NCI-H2171 treated with DMSO at 0.1 percent for 48 hours (cell line): ENCODE measurements at regions not wholly inside any gene's neighbourhood (a gene's known extent, or its start where the extent isn't known, plus 50 kb on each side); places are given as distances from the start of the nearest gene placed in this dataset.

ENCODE experiments used
- DNase-seq: peaks from one replicate; lab custom pipeline; 2025; lab: John Stamatoyannopoulos, UW

- DNase-seq = no peak
These were observed 185.9 kb downstream of the C16orf95 start for GRCh38 chr16:87131061-87131995.

- no peak for DNase-seq
These were observed 185.2 kb downstream of the C16orf95 start for GRCh38 chr16:87131996-87132345.

- DNase-seq = no peak
These were observed 184.7 kb downstream of the C16orf95 start for GRCh38 chr16:87132361-87133014.

GRCh38 chr16:87133112-87133850 lies 183.9 kb downstream of the C16orf95 start:
- DNase-seq = no peak

DNA sequence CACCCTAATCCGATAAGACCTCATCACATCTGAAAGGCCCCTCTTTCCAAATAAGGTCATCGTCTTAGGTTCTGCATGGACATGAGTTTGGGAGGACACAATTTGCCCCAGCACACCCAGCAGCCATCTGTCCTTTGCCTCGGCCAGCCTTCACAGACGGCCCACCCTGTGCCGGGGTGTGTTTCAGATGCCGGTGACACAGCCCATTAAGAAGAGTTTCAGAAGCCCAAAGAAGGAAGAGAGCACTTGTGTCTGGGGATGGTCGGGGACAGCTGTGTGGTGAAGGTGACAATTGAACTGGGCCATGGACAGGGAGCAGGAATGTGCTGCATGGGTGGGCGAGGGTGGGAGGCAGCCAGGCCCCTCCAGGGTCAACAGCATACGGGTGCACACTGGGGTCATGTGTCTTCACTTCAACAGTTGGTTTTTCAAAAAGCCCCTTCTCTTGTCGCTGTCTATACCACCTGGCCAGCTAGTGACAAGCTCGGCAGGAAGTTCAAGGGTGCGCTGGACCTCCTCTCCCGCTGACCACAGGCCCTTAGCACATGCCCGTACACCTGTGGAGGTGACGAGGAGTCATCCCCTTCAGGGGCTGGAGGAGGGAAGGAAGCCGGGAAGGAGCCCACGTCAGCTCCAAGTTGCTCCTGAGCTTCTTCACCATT lies 183.1 kb downstream of the C16orf95 start:
- no peak for DNase-seq

- no peak for DNase-seq
These were observed 182.6 kb downstream of the C16orf95 start for GRCh38 chr16:87134628-87134995.

DNA sequence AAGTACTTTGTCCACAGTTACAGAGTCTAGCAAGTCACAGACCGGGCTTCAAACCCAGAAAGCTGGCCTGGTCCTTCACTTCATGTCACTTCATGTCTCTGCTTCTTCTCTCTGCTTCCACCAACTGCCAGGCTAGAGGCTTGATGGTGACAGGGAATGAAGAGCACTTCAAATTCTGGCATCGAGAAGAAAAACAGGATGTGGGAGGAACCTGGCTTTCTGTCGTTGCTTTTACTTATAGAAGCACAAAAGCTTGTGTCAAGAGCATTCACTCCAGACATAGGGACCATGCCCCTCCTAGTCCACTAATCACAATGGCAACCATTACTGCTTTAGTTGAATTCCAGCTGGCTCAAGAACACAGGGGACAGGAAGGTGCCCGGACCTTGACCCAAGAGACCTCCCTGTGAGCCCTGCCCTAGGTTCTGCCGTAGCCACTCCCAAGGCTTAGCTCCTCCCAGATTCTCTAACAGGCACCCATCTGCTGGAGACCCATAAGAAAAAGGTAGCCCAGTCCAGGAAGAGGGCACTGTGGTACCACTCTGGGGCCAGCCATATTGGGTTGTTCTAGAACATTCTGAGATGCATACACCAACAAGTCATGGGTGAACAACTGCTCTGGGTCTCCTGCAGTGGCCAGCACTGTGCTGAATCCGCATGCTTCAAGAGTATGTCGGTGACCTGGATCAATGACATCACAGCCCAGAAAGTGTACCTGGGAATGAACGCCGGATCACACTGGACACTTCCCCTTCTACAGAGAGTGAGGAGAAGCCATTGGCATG lies 181.8 kb downstream of the C16orf95 start:
- DNase-seq = no peak

DNA sequence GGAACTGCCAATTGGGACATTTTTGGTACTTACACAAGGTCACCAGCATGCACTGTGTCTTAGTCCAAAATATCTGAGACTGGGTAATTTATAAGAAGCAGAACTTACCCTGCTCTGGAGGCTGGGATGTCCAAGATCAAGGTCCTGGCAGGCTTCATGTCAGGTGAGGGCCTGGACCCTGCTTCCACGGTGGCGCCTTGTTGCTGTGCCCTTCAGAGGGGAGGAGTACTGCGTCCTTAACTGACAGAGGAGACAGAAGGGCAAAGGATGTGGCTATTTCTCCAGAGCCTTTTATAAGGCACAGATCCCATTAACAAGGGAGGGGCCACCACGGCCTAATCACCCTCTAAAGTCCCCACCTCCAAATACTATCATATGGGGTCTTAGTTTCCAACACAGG lies 178.9 kb downstream of the C16orf95 start:
- DNase-seq = no peak

- DNase-seq = no peak
These were observed 178.4 kb downstream of the C16orf95 start for GRCh38 chr16:87138738-87139267.

DNA sequence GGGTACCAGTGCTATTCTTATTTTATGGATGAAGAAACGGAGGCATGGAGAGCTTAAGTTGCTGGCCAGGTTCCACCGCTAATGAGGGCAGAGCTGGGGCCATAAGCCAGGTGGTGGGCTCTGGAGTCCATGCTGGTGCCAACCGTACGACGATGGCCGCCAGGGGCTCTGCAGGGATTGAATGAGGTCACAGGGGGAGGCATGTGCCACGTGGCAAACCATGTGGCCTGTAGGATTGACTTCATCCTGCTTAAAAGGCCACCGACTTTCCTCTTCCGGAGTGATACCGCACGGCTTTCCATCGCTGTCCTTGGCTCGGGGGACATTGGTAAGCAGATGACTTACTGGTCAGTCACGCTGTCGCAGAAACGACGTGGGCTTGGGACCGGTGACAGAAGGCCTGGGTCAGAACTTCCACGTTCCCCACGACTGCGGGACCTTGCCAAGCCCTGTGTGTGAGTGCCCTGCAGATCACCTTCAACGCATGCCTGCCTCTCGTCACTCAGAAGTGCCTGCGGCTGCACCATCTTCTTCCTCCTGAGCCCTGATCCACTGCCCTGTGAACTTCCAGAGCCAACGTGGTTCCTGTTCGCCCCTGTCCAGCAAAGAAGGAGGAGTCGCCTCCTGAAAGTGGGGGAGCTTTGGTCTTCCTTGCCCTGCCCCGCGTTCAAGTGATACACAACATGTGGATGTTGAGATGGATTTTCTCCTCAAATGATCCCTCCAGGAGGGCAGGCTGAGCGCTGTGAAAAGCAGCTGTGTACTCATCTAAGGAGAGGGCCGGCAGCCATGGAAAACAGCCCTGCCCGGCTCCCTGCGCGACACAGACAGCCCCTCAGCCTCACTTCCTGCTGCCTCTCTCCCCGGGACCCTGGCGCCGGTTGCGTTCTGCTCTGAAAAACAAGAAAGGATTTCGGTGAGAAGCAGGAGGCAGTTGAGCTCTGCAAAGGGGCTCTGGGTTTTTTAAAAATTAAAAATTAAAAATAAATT lies 176.7 kb downstream of the C16orf95 start:
- DNase-seq = no peak

DNA sequence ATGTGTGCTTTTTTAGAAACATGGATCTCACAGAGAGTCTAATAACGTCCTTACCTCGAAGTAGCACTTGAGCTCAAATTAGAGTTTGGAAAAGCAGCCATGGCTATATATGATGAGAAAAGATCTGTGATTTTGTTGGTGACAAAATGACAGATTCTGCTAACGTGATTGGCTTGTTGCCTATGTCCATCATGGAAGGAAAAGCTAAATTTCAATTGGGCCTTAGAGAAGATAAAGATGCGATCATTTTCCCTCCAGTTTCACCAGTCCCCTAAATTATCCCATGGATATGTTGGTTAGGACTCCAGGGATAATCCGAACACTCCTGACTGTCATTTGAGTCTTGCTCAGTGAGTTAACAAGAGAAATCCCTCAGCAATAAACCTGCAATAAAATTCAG lies 175.8 kb downstream of the C16orf95 start:
- no peak for DNase-seq

- DNase-seq = no peak
These were observed 173.5 kb downstream of the C16orf95 start for GRCh38 chr16:87143661-87144121.

- no peak for DNase-seq
These were observed 173.0 kb downstream of the C16orf95 start for GRCh38 chr16:87144232-87144631.

- no peak for DNase-seq
These were observed 171.7 kb downstream of the C16orf95 start for GRCh38 chr16:87145181-87146176.

DNA sequence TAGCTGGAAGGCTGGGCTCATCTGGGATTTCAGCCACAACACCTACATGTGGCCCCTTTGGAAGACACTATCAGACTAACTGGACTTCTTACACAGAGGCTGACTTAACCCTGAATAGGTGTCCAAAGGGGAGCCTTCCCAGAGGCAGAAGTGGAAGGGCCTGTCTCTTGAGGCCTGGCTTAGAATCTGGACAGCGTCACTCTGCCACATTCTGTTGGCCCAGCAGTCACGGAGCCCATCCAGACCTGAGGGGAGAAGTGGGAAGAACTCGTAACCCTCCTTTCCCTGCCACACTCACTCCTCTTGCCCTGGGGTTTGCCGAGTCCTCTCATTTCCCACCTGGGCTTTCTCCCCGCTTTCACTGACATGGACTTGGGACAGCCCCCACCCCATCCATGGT lies 170.5 kb downstream of the C16orf95 start:
- DNase-seq = no peak

- no peak for DNase-seq
These were observed 168.1 kb downstream of the C16orf95 start for GRCh38 chr16:87149051-87149450.

- DNase-seq = peak; percentile 82
These were observed 166.9 kb downstream of the C16orf95 start for GRCh38 chr16:87150262-87150661.

GRCh38 chr16:87150681-87151280 lies 166.4 kb downstream of the C16orf95 start:
- DNase-seq = no peak
